ENCODE measurements at regions not wholly inside any gene's neighbourhood (a gene's known extent, or its start where the extent isn't known, plus 50 kb on each side); places are given as distances from the start of the nearest gene placed in this dataset.

GRCh38 chr9:27880635-27881034 lies 307.4 kb upstream of the C9orf72 start:
- no peak for DNase-seq (ENCODE audit: low spot score)

GRCh38 chr9:27888661-27889295 lies 315.5 kb upstream of the C9orf72 start:
- DNase-seq (ENCODE audit: low spot score) = no peak

GRCh38 chr9:27924502-27924901 lies 351.2 kb upstream of the C9orf72 start:
- DNase-seq (ENCODE audit: low spot score) = no peak

GRCh38 chr9:27925815-27926214 lies 352.5 kb upstream of the C9orf72 start:
- DNase-seq (ENCODE audit: low spot score) = no peak

- no peak for DNase-seq (ENCODE audit: low spot score)
These were observed 356.6 kb upstream of the C9orf72 start for GRCh38 chr9:27929841-27930240.

GRCh38 chr9:27933210-27934025 lies 360.1 kb upstream of the C9orf72 start:
- DNase-seq (ENCODE audit: low spot score) = no peak

GRCh38 chr9:27934471-27934870 lies 361.2 kb upstream of the C9orf72 start:
- no peak for DNase-seq (ENCODE audit: low spot score)

- DNase-seq (ENCODE audit: low spot score) = no peak
These were observed 365.9 kb upstream of the C9orf72 start for GRCh38 chr9:27939186-27939585.

- no peak for DNase-seq (ENCODE audit: low spot score)
These were observed 367.3 kb upstream of the C9orf72 start for GRCh38 chr9:27940535-27940934.

- DNase-seq (ENCODE audit: low spot score) = no peak
These were observed 370.2 kb upstream of the C9orf72 start for GRCh38 chr9:27943501-27943900.

GRCh38 chr9:27945386-27945785 lies 372.1 kb upstream of the C9orf72 start:
- DNase-seq (ENCODE audit: low spot score) = no peak

- no peak for DNase-seq (ENCODE audit: low spot score)
These were observed 377.1 kb upstream of the C9orf72 start for GRCh38 chr9:27950382-27950781.

- no peak for DNase-seq (ENCODE audit: low spot score)
These were observed 381.6 kb upstream of the C9orf72 start for GRCh38 chr9:27954858-27955257.

GRCh38 chr9:27963836-27964235 lies 390.6 kb upstream of the C9orf72 start:
- no peak for DNase-seq (ENCODE audit: low spot score)

- DNase-seq (ENCODE audit: low spot score) = no peak
These were observed 393.9 kb upstream of the C9orf72 start for GRCh38 chr9:27967210-27967609.

GRCh38 chr9:27977931-27978330 lies 404.6 kb upstream of the C9orf72 start:
- no peak for DNase-seq (ENCODE audit: low spot score)

- DNase-seq (ENCODE audit: low spot score) = no peak
These were observed 412.4 kb upstream of the C9orf72 start for GRCh38 chr9:27985714-27986113.

GRCh38 chr9:27990524-27990923 lies 417.2 kb upstream of the C9orf72 start:
- no peak for DNase-seq (ENCODE audit: low spot score)

GRCh38 chr9:27991221-27991620 lies 417.9 kb upstream of the C9orf72 start:
- no peak for DNase-seq (ENCODE audit: low spot score)

GRCh38 chr9:28001096-28001495 lies 427.8 kb upstream of the C9orf72 start:
- no peak for DNase-seq (ENCODE audit: low spot score)

GRCh38 chr9:28004900-28005299 lies 431.6 kb upstream of the C9orf72 start:
- no peak for DNase-seq (ENCODE audit: low spot score)

GRCh38 chr9:28005779-28006178 lies 432.5 kb upstream of the C9orf72 start:
- DNase-seq (ENCODE audit: low spot score) = no peak

- DNase-seq (ENCODE audit: low spot score) = no peak
These were observed 434.0 kb upstream of the C9orf72 start for GRCh38 chr9:28007097-28007817.

Measured in AG08396 (cell line).